ENCODE measurements at regions not wholly inside any gene's neighbourhood (a gene's known extent, or its start where the extent isn't known, plus 50 kb on each side); places are given as distances from the start of the nearest gene placed in this dataset.

- no peaks in the 10 kb centered on the region for H3K4me1 Mint-ChIP-seq
- TF ChIP-seq, protein P1, sequence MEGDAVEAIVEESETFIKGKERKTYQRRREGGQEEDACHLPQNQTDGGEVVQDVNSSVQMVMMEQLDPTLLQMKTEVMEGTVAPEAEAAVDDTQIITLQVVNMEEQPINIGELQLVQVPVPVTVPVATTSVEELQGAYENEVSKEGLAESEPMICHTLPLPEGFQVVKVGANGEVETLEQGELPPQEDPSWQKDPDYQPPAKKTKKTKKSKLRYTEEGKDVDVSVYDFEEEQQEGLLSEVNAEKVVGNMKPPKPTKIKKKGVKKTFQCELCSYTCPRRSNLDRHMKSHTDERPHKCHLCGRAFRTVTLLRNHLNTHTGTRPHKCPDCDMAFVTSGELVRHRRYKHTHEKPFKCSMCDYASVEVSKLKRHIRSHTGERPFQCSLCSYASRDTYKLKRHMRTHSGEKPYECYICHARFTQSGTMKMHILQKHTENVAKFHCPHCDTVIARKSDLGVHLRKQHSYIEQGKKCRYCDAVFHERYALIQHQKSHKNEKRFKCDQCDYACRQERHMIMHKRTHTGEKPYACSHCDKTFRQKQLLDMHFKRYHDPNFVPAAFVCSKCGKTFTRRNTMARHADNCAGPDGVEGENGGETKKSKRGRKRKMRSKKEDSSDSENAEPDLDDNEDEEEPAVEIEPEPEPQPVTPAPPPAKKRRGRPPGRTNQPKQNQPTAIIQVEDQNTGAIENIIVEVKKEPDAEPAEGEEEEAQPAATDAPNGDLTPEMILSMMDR (IDR thresholded peaks at IDR 0.05), result no peak
- TF ChIP-seq EZH2 (IDR thresholded peaks at IDR 0.05; ENCODE audit: borderline replicate concordance, insufficient read depth, low read depth, low read length, poor library complexity, severe bottlenecking), result no peak
- WGBS (ENCODE audit: insufficient coverage), result 100% methylated on average over 3 of the region's 6 CpGs
- H3K4me3 Mint-ChIP-seq, result no peak overlapping the region
- Histone ChIP-seq H2AFZ (ENCODE audit: insufficient read depth, low read depth, low read length, poor library complexity, severe bottlenecking) (no peak overlapping the region), H3K36me3 (replicated peaks in 1 of 2; ENCODE audit: control extremely low read depth in 1 of 2, control insufficient read depth in 1 of 2, extremely low read depth in 1 of 2, insufficient read depth in 2 of 2, low read length in 1 of 2) (no peaks in the 10 kb centered on the region), H3K4me3 (ENCODE audit: control extremely low read depth in 1 of 5, extremely low read depth in 1 of 5, insufficient read depth in 1 of 5, low read depth in 2 of 5, low read length in 4 of 5) (no peak overlapping the region), H3K4me1 (ENCODE audit: control insufficient read depth in 2 of 2, insufficient read depth in 2 of 2, low read length in 2 of 2) (no peaks in the 10 kb centered on the region), H3K79me2 (ENCODE audit: control insufficient read depth, insufficient read depth, low read length) (no peaks in the 10 kb centered on the region), H3K27me3 (replicated peaks in 1 of 4; ENCODE audit: control extremely low read depth in 1 of 4, control insufficient read depth in 3 of 4, insufficient read depth in 4 of 4, low read length in 3 of 4) (no peaks in the 10 kb centered on the region), H3K9ac (ENCODE audit: low read length) (no peak overlapping the region), H4K20me1 (ENCODE audit: control insufficient read depth, insufficient read depth, low read length, poor library complexity, severe bottlenecking) (no peaks in the 10 kb centered on the region), H3K4me2 (replicated peaks; ENCODE audit: low read depth, low read length, poor library complexity, severe bottlenecking) (no peak overlapping the region), H3K9me3 (ENCODE audit: control extremely low read depth in 1 of 3, control insufficient read depth in 2 of 3, insufficient read depth in 1 of 3, low read length in 2 of 3) (no peaks in the 10 kb centered on the region), H3K27ac (ENCODE audit: low read length in 2 of 2) (no peak overlapping the region)
- intact Hi-C loops (cut with micrococcal nuclease), result no loop called here
- DNase-seq, result no peak
- ATAC-seq (ENCODE audit: low read depth), result no peak
- H3K9me3 Mint-ChIP-seq (ENCODE audit: insufficient read depth), result no peaks in the 10 kb centered on the region
- no peaks in the 10 kb centered on the region for H3K27me3 Mint-ChIP-seq
- H3K27ac Mint-ChIP-seq, result no peak overlapping the region
- POLR2A ChIA-PET, result no interaction called here
- CTCF ChIA-PET, result no interaction called here
Observed at GRCh38 chr2:192373221-192373620, 178.5 kb upstream of the TMEFF2 start.

- WGBS (ENCODE audit: insufficient coverage), result no CpG with 5 or more reads among the region's 3 CpGs
- no peaks in the 10 kb centered on the region for H3K4me1 Mint-ChIP-seq
Observed at GRCh38 chr2:192369969-192370368, 175.2 kb upstream of the TMEFF2 start.

More at GRCh38 chr2:192369969-192370368, 175.2 kb upstream of the TMEFF2 start:
- ChIA-PET CTCF (no interaction called here), POLR2A (no interaction called here)
- Histone ChIP-seq H3K4me2 (replicated peaks; ENCODE audit: low read depth, low read length, poor library complexity, severe bottlenecking) (no peak overlapping the region), H3K9ac (ENCODE audit: low read length) (no peak overlapping the region), H3K27ac (ENCODE audit: low read length in 2 of 2) (no peak overlapping the region), H3K4me3 (ENCODE audit: control extremely low read depth in 1 of 5, extremely low read depth in 1 of 5, insufficient read depth in 1 of 5, low read depth in 2 of 5, low read length in 4 of 5) (no peak overlapping the region), H3K27me3 (replicated peaks in 1 of 4; ENCODE audit: control extremely low read depth in 1 of 4, control insufficient read depth in 3 of 4, insufficient read depth in 4 of 4, low read length in 3 of 4) (no peaks in the 10 kb centered on the region), H4K20me1 (ENCODE audit: control insufficient read depth, insufficient read depth, low read length, poor library complexity, severe bottlenecking) (no peaks in the 10 kb centered on the region), H3K36me3 (replicated peaks in 1 of 2; ENCODE audit: control extremely low read depth in 1 of 2, control insufficient read depth in 1 of 2, extremely low read depth in 1 of 2, insufficient read depth in 2 of 2, low read length in 1 of 2) (no peaks in the 10 kb centered on the region), H3K4me1 (ENCODE audit: control insufficient read depth in 2 of 2, insufficient read depth in 2 of 2, low read length in 2 of 2) (no peaks in the 10 kb centered on the region), H2AFZ (ENCODE audit: insufficient read depth, low read depth, low read length, poor library complexity, severe bottlenecking) (no peak overlapping the region), H3K79me2 (ENCODE audit: control insufficient read depth, insufficient read depth, low read length) (no peaks in the 10 kb centered on the region), H3K9me3 (ENCODE audit: control extremely low read depth in 1 of 3, control insufficient read depth in 2 of 3, insufficient read depth in 1 of 3, low read length in 2 of 3) (no peaks in the 10 kb centered on the region)
- H3K27me3 Mint-ChIP-seq, result no peaks in the 10 kb centered on the region
- intact Hi-C loops (cut with micrococcal nuclease), result no loop called here
- no peaks in the 10 kb centered on the region for H3K9me3 Mint-ChIP-seq (ENCODE audit: insufficient read depth)
- DNase-seq (no peak), ATAC-seq (ENCODE audit: low read depth) (no peak)
- no peak overlapping the region for H3K4me3 Mint-ChIP-seq
- H3K27ac Mint-ChIP-seq, result no peak overlapping the region
- TF ChIP-seq, protein P1 (IDR thresholded peaks at IDR 0.05), result no peak
- no peak for TF ChIP-seq EZH2 (IDR thresholded peaks at IDR 0.05; ENCODE audit: borderline replicate concordance, insufficient read depth, low read depth, low read length, poor library complexity, severe bottlenecking)

Data from B cell (primary cell).